ENCODE measurements at regions not wholly inside any gene's neighbourhood (a gene's known extent, or its start where the extent isn't known, plus 50 kb on each side); places are given as distances from the start of the nearest gene placed in this dataset.

DNA sequence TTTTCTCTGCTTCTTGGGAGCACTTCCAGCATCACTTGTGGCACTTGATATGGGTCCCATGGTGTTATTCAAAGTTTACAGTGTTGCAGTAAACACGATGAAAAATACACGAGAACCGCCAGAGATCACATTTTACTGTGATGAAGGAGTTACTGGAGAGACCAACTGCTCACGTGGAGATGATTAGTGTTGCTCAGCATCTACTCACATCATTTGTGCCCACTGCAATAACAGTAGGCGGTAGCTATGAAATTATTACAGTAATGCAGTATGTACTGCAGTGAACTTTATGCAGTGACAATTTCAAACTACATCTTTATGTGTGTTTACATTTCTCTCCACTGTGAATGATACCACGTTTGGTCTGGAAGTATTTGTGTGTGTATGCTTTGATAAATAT, 93.5 kb downstream of the SLC4A3 start:
- no peak overlapping the region for H3K4me2 ChIP-seq (ENCODE audit: low read length)
- Mint-ChIP-seq H3K27ac (ENCODE audit: unreplicated experiment) (no peak overlapping the region), H3K4me3 (ENCODE audit: unreplicated experiment) (no peak overlapping the region), H3K9me3 (ENCODE audit: unreplicated experiment) (no peaks in the 10 kb centered on the region), H3K36me3 (ENCODE audit: low read depth, unreplicated experiment) (no peaks in the 10 kb centered on the region), H3K27me3 (ENCODE audit: low read depth, unreplicated experiment) (no peaks in the 10 kb centered on the region), H3K4me1 (ENCODE audit: low read depth, unreplicated experiment) (peaks cover 4% of the 10 kb centered on the region)
- no peak overlapping the region for H3K27ac ChIP-seq (ENCODE audit: low read depth, low read length)
- FAIRE-seq (no peak), DNase-seq (ENCODE audit: low read depth) (no peak)
- no peaks in the 10 kb centered on the region for H3K9me3 ChIP-seq (ENCODE audit: insufficient read depth, low read depth, low read length)
- H3K4me1 ChIP-seq (ENCODE audit: insufficient read depth, low read length) = no peaks in the 10 kb centered on the region
- no peak for TF ChIP-seq EZH2 (IDR thresholded peaks at IDR 0.05; ENCODE audit: insufficient read depth, low read length)
- TF ChIP-seq, protein P1, sequence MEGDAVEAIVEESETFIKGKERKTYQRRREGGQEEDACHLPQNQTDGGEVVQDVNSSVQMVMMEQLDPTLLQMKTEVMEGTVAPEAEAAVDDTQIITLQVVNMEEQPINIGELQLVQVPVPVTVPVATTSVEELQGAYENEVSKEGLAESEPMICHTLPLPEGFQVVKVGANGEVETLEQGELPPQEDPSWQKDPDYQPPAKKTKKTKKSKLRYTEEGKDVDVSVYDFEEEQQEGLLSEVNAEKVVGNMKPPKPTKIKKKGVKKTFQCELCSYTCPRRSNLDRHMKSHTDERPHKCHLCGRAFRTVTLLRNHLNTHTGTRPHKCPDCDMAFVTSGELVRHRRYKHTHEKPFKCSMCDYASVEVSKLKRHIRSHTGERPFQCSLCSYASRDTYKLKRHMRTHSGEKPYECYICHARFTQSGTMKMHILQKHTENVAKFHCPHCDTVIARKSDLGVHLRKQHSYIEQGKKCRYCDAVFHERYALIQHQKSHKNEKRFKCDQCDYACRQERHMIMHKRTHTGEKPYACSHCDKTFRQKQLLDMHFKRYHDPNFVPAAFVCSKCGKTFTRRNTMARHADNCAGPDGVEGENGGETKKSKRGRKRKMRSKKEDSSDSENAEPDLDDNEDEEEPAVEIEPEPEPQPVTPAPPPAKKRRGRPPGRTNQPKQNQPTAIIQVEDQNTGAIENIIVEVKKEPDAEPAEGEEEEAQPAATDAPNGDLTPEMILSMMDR (IDR thresholded peaks at IDR 0.05; ENCODE audit: insufficient read depth, low read depth, low read length) = no peak
- H3K79me2 ChIP-seq (ENCODE audit: insufficient read depth, low read length) = no peaks in the 10 kb centered on the region
- no peaks in the 10 kb centered on the region for H3K27me3 ChIP-seq (ENCODE audit: insufficient read depth, low read length)
- H4K20me1 ChIP-seq (ENCODE audit: insufficient read depth, low read length) = no peaks in the 10 kb centered on the region
- H3K36me3 ChIP-seq (ENCODE audit: insufficient read depth, low read length) = no peaks in the 10 kb centered on the region
- H2AFZ ChIP-seq (ENCODE audit: low read depth, low read length) = no peak overlapping the region
- no peak overlapping the region for H3K4me3 ChIP-seq (ENCODE audit: insufficient read depth, low read depth, low read length)
- H3K9ac ChIP-seq (ENCODE audit: low read length) = no peak overlapping the region

DNA sequence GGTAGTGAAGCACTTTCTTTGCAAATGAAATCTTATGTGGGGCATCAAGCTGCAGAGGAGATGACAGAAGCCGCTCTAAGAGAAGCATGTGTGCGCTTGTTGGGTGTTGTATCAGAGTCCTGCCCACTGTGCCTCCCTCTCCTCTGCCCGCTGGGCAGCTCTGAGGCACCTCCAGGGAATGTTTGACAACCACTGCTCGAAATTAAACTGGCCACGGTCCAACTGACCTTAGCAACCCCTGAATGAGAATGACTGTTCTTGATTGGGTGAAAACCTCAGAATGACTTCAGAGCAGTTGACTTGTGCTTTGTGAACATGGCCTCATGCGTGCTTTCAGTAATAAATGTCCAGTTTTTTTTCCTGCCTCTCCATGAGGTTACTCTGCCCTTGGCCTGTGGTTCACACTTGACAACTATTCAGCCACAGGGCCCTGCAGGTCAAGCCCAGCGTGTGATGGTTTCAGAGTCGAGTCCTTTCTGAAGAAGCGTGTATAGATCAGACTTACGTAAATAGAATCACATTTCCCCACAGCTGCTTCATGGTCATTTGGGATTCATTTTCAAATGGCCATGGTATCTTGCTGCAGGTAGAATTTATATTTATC, 94.9 kb downstream of the SLC4A3 start:
- no peak for FAIRE-seq
- Histone ChIP-seq H3K9ac (ENCODE audit: low read length) (no peak overlapping the region), H4K20me1 (ENCODE audit: insufficient read depth, low read length) (no peaks in the 10 kb centered on the region), H3K27ac (ENCODE audit: low read depth, low read length) (no peak overlapping the region), H3K9me3 (ENCODE audit: insufficient read depth, low read depth, low read length) (no peaks in the 10 kb centered on the region), H3K4me1 (ENCODE audit: insufficient read depth, low read length) (no peaks in the 10 kb centered on the region), H3K4me2 (ENCODE audit: low read length) (no peak overlapping the region), H3K79me2 (ENCODE audit: insufficient read depth, low read length) (no peaks in the 10 kb centered on the region), H2AFZ (ENCODE audit: low read depth, low read length) (no peak overlapping the region), H3K4me3 (ENCODE audit: insufficient read depth, low read depth, low read length) (no peak overlapping the region), H3K36me3 (ENCODE audit: insufficient read depth, low read length) (no peaks in the 10 kb centered on the region), H3K27me3 (ENCODE audit: insufficient read depth, low read length) (no peaks in the 10 kb centered on the region)
- Mint-ChIP-seq H3K36me3 (ENCODE audit: low read depth, unreplicated experiment) (no peaks in the 10 kb centered on the region), H3K27ac (ENCODE audit: unreplicated experiment) (peak overlapping the region; percentile 4), H3K9me3 (ENCODE audit: unreplicated experiment) (no peaks in the 10 kb centered on the region), H3K4me1 (ENCODE audit: low read depth, unreplicated experiment) (peaks cover 4% of the 10 kb centered on the region), H3K4me3 (ENCODE audit: unreplicated experiment) (no peak overlapping the region), H3K27me3 (ENCODE audit: low read depth, unreplicated experiment) (no peaks in the 10 kb centered on the region)
- TF ChIP-seq EZH2 (IDR thresholded peaks at IDR 0.05; ENCODE audit: insufficient read depth, low read length) = no peak
- TF ChIP-seq, protein P1 (IDR thresholded peaks at IDR 0.05; ENCODE audit: insufficient read depth, low read depth, low read length) = no peak
- no peak for DNase-seq (ENCODE audit: low read depth)

DNA sequence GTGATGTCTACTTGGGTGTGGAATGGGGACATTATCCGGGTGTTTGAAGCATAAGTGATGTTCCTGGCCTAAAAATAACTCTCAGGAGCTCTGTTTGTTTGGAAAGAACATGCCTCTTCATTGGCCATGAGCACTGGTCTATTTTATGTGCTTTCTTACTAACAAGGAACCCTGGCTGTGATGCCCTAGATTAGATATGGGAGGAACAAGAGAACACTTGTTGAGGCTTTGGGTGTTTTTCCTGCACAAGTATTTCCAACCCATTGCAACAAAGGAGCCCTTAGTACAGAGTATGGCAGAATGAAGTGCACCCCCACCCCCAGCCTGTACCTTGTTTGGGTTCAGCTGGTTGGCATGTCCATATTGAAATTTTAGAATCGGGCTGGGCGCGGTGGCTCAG, 95.9 kb downstream of the SLC4A3 start:
- H3K9ac ChIP-seq (ENCODE audit: low read length) = no peak overlapping the region
- Mint-ChIP-seq H3K27ac (ENCODE audit: unreplicated experiment) (no peak overlapping the region), H3K9me3 (ENCODE audit: unreplicated experiment) (no peaks in the 10 kb centered on the region), H3K36me3 (ENCODE audit: low read depth, unreplicated experiment) (no peaks in the 10 kb centered on the region), H3K4me1 (ENCODE audit: low read depth, unreplicated experiment) (peaks cover 4% of the 10 kb centered on the region), H3K4me3 (ENCODE audit: unreplicated experiment) (no peak overlapping the region), H3K27me3 (ENCODE audit: low read depth, unreplicated experiment) (no peaks in the 10 kb centered on the region)
- no peak overlapping the region for H2AFZ ChIP-seq (ENCODE audit: low read depth, low read length)
- H3K79me2 ChIP-seq (ENCODE audit: insufficient read depth, low read length) = no peaks in the 10 kb centered on the region
- no peak overlapping the region for H3K4me3 ChIP-seq (ENCODE audit: insufficient read depth, low read depth, low read length)
- H4K20me1 ChIP-seq (ENCODE audit: insufficient read depth, low read length) = no peaks in the 10 kb centered on the region
- H3K36me3 ChIP-seq (ENCODE audit: insufficient read depth, low read length) = no peaks in the 10 kb centered on the region
- H3K9me3 ChIP-seq (ENCODE audit: insufficient read depth, low read depth, low read length) = no peaks in the 10 kb centered on the region
- H3K27ac ChIP-seq (ENCODE audit: low read depth, low read length) = no peak overlapping the region
- no peaks in the 10 kb centered on the region for H3K27me3 ChIP-seq (ENCODE audit: insufficient read depth, low read length)
- no peak for TF ChIP-seq EZH2 (IDR thresholded peaks at IDR 0.05; ENCODE audit: insufficient read depth, low read length)
- TF ChIP-seq, protein P1 (IDR thresholded peaks at IDR 0.05; ENCODE audit: insufficient read depth, low read depth, low read length) = no peak
- H3K4me1 ChIP-seq (ENCODE audit: insufficient read depth, low read length) = no peaks in the 10 kb centered on the region
- DNase-seq (ENCODE audit: low read depth) (no peak), FAIRE-seq (no peak)
- no peak overlapping the region for H3K4me2 ChIP-seq (ENCODE audit: low read length)
